HG02642 (cell line): ENCODE measurements at regions not wholly inside any gene's neighbourhood (a gene's known extent, or its start where the extent isn't known, plus 50 kb on each side); places are given as distances from the start of the nearest gene placed in this dataset.

Experiments
- ATAC-seq: cut with Tn5 transposase; IDR thresholded peaks from one replicate; pipeline ENCODE4 v1.9.1; 2021; ENCODE audit warnings: mild to moderate bottlenecking; ENCODE audit not compliant: unreplicated experiment, poor library complexity

DNA sequence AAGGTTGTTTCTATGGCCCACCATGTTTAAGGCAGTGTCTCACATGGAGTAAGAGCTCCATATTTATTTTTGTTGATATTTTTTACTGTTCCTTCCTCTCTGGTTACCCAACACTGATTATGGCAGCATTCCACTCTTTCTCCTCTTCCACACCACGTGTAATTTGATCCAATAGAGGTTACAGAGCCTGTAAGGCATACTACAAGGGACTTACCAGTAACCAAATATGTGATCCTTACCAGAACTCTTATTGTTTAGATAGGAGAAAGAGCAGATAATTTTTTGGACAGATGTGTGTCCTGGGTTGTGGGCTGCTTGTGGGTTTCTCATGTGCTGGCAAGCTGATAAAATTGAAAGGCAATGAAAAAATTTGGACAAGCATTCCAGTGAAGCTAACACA is 261.3 kb downstream of the TMEM167A start:
- ATAC-seq: no peak

DNA sequence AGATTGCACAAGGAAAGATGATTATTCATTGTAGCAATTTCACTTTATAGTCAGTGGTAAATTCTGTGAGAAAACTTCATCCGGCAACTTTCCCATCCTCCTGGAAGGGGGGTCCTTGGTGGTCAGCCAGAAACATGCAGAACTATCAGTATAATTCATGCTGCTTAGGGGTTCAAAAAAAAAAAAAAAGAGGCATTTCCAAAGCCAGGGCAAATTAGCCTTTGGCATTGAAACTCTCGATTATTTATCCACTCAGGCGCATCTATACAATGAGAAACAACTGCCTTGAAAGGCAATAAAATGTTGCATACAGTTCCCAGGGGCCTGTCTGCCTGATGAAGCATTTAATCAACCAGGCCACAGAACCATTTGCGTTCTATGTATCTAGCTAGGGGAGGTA is 263.3 kb downstream of the TMEM167A start:
- ATAC-seq: no peak

DNA sequence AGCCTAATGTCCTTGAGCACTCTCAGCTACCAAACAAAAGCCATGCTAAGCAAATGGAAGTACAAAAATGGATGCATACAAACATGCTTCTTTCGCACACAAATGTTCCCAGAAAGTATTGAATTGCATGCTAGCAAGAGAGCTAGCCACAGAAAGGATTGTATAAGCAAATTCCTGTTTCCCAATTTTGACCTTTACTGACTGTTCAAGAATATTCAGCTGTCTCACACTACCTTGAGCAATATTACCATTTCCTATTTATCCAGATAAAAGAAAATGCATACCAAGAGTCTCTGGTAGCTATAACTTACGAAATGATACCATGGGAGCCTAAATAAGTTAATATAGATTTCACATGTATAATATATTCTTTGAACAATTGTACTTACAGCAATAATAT is 264.6 kb downstream of the TMEM167A start:
- ATAC-seq: no peak

DNA sequence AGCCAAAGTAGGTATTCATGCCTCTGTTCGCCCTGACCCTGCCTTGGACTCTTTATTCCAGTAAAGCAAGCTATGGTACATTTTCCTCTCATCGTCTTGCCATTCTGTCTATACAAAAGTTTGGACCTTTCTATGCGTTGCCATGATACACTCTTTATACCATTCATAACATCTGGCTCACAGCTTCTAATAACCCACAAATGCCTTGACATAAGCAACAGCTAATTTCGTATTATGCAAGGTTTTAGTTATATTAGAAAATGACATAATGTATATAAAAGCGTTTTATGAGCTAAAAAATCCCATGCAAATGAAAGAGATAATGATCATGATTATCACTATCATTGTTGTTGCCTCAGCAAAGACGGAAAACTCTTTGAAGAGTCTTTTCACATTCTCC is 265.7 kb downstream of the TMEM167A start:
- no peak for ATAC-seq

DNA sequence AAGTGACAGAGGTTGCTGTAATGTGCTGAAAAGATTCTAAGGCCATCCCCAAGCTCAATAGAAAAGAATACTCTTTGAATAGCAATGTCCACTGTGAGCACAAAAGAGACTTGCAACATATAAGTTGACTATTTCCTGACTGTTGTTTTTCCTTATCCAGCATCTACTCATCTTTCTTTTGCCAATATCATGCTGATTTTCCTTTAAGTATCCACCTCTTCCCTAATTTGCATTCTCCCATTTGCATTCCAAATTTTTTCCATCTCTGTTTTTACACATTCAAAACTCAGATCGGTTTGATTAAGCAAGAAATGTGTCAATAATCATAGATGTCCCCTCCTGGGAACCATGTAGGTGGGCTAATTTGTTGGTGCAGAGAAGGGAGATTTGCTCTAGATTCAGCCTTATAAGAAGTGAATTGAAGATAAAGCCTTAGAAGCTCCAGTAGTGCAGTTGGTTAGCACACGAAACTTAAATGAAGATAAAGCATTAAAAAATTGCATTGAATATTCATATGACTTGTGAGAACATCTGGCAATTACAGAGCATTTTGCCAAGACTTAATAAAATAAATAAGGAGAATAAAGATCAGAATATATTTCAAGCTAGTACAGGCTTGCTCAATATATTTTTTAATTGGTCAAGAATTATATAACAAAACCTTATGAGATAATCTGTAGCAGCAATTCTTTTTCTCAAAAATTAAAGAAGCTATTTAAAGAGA is 267.6 kb downstream of the TMEM167A start:
- no peak for ATAC-seq

DNA sequence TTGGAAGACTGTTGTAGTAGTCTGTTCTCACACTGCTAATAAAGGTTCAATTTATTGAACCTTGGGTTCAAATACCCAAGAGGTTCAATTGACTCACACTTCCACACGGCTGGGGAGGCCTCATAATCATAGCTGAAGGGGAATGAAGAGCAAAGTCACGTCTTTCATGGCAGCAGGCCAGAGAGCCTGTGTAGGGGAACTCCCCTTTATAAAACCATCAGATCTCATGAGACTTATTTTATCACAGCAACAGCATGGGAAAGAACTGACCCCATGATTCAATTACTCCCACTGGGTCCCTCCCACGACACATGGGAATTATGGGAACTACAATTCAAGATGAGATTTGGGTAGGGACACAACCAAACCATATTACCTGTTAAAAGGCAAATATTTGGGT is 268.2 kb downstream of the TMEM167A start:
- no peak for ATAC-seq

DNA sequence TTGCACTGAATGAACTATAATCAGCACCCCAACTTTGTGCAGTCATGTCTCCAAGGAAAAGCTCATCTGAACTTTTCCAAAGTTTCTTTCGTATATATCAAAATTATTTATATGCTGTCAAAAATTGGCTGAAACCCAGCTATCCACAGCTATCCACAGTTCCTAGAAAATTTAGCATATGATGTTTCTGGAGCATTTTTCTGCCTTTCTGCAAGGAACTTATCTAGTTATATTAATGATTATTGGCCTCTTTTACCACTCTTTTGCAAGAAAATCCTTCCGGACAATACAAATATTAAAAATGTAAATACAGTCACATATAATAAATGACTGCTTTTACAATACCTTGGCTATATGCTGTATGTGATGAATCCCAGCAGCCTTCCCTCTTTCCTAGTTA is 270.2 kb downstream of the TMEM167A start:
- ATAC-seq: no peak

DNA sequence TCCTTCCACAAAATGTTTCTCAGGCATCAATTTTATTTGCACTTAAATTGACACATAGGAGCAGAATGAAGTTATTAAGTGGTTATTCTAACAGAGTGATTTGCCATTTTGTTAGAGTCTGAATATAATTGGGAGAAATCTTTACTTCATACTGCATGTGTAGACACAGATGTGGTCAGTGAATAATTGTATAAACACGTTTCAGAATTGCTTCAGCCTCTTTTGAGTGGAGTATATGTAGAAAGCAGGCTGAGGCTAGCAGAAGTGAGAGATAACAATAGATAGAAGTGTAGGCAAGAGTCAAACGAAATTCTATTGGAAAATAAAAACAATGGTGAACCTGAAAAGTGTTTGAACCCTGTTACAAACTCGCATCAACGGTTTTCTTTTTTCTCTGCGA is 270.7 kb downstream of the TMEM167A start:
- no peak for ATAC-seq

DNA sequence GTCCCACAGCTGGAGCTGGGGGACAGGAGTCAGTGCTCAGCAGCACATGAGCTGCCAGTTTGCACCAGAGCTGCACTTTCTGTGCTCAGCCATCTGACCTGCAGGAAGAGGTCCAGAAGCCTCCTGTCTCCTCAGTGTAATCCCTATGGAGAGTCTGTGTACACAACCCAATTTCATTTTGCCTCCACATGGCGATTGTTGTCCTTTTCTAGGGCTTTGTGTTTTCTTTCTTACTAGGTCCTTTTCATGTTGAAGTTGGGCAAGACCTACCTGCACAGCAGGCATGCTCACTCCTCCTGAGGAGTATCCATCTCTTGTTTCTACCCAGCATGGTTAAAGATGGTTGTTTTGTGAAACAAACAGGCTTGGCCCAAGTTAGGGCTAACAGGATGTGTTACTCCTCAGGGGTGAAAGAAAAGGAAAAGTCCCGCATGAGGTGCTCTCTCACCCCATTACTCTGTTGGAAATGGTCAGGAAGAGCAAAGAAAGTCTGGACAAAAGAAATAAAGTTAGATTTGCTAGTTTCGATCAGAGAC is 273.0 kb downstream of the TMEM167A start:
- ATAC-seq: no peak

DNA sequence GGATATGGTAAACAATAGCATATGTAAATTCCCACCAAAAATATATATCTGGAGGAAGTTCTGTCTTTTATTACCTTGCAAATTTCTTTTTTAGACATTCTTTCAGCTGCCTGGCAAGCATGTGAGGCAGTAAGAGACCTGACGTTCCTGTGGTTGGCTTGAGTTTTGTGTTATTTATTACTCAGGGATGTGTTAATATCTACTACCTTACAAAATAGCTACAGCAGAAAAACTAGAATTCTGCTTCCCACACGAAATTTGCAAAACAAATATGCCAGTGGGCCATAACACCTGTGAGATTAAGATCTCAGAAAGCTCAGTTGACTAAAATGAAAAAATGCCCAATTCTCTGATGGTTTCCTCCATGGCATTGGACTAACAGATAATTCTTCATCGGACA is 274.2 kb downstream of the TMEM167A start:
- ATAC-seq: peak; percentile 65

DNA sequence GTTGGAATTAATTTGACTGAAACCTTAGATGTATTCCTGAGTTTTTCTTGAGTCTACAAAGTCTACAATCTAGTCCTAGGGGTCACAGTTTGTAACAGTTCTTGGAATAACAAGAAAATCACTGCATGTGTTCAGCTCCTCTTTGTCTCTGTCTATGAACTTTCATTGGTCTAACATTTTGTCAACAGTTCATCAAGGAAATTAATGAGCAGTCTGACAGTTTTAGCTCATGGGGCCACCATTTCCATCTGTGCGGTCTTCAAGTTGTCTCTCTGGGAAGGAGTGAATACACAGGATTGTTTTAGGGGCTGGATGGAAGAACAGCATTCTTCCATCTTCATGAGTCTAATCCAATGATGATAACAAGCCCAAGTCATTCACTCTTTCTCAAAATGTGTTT is 276.4 kb downstream of the TMEM167A start:
- ATAC-seq: no peak

DNA sequence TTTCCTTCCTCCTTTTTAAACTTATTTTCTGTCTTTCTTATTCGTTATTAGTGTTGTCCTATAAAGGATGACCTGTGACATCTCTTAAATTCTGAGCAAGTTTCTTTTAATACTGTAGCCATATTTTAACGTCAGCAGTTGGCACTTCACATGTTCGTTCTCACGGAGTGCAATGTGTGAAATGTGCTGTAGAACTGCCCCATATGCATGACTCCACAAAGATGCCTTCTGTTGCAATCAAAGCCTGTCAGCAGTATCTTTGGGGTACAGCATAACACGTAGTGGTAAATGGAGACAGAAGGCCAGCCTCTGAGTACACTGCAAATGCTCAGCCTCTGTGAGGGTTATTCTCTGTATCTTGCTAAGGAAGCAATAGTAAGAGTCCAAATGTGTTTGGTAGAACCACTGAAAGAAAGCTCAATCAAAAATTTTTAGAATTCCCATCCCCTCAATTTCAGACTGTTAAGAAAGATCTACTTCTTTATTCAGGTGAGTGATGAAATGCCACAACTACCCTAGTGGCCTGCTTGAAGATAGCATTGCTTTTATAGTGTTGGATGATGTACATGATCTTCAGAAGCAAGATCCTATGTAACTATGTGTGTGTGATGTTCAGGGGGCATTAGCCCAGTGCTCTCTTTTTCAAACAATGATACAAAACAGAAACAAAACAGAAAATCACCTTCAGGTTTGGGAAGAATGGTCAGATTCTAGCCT is 277.7 kb downstream of the TMEM167A start:
- ATAC-seq: peak; percentile 43

DNA sequence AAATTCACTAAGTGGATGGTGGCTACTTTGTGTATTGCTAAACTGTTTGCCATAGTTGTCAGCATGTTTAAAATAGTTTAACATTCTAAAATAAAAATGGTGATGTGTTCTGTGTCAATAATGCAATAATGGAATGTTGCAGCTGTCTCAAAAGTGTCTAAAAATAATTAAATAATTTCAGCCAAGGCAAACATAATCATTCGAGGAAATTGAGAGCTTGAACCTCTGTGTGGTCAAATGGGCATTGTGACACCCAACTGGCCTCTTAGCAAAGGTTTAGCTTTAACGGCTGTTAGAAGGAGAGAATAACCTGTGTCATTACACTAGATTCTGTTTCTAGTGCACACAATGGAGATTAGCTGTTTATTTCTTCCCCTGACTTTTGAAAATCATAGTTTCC is 278.5 kb downstream of the TMEM167A start:
- ATAC-seq: no peak

DNA sequence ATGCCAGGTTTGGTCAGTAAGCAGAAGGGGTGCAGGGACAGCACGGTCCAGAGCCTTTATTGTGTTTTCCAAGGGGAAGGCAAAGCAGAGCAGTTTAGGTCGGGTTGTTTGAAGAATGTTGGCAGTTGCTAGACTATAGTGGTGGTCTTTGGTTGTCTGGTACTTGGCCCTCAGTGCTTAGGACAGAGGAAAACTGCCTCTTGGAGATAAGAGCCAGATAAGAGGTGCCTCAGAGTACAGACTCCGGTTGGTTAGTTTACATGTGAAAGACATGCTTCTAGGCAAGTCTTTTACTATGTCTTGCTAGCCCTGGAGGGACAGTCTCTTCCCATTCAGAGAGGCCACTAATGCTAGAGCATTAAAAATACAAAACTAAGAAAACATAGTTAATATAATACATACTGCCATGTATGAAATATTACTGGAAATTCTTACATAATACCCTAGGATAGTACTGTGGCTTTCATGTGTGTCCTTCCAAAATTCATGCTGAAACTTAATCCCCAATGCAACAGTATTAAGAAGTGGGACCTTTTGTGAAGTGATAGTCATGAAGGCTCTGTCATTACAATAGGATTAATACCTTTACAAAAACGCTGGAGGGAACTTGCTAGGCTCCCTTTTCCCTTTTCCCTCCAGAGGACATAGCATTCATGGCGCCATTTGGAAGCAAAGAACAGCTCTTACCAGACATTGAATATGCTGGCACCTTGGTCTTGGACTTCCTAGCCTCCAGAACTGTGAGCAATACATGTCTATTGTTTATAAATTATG is 280.4 kb downstream of the TMEM167A start:
- ATAC-seq: no peak

DNA sequence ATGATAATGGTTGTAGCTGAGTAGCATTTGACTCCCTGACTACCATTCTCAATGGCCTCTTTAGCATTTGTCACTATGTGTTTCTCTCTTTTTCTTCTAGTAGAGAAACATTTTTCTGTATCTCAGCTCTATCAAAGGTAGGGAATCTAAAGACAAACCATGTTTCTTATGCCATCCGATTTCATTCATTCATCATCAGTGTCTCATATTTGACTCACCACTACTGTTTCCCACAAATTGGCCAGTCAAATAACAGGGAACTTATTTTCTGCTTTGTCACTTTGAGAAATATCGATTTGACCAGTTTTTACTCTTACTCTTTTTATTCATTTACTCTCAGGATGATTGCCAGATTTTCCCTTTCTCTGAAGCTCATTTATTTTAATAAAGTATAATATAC is 282.3 kb downstream of the TMEM167A start:
- ATAC-seq: no peak

DNA sequence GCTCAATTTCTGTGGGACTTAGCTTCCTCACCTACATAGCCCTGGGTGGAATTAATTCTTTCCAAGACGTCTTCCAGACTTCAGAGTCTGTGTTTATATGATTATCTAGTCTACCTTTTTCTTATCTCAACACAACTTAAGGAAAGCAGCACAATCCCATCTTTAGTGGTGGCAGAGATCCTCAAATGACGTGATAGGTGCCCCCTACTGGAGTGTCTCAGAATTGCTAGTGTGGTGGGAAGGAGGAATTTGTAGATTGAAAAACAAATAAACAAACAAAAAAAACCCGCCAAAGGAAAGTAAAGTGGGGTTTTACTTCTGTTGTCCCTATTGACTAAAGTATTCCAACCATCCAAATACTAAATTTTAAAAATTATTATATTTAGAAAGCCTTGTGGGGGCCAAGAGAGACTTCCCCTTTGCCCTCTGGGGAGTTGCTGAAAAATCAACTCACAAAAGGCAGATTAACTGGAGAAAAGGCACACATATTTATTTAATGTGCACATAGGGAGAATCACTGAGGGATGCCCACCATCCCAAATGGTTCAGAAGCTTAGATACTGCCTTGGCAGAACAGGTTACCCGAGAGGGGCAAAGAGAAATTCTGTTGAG is 283.3 kb downstream of the TMEM167A start:
- ATAC-seq: no peak

DNA sequence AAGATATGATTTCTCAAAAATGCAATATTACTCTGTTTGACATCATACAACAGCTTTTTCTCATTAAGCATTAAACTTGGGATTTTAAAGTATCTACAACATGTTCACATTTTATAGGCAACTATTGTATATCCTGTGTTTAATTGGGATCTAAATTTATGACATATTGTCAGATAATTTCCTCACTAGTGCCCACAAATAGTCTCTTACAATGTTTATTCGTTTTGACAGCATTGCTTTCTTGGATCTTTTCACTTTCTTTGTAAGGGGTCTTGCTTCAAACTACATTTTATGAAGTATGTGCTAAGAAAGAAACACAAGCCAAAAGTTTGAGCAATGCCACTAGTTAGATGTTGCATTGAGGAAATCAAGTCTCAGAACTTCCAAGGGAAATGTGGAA is 285.1 kb downstream of the TMEM167A start:
- ATAC-seq: no peak

DNA sequence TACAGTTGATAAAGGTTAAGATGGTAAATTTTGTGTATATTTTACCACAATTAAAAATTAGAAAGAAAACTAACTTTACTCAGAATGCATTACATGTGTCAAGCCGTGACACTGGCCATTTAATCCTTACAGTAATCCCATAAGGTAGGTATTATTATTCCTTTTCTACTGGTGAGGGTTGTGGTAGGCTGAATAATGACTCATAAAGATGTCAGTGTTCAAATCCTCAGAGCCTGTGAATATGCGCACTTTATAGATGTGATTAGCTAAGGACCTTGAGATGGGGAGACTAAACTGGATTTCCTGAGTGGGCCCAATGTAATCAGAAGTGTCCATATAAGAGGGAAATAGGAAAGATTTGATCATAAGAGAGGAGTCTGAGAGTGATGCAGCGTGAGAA is 288.1 kb downstream of the TMEM167A start:
- ATAC-seq: no peak

DNA sequence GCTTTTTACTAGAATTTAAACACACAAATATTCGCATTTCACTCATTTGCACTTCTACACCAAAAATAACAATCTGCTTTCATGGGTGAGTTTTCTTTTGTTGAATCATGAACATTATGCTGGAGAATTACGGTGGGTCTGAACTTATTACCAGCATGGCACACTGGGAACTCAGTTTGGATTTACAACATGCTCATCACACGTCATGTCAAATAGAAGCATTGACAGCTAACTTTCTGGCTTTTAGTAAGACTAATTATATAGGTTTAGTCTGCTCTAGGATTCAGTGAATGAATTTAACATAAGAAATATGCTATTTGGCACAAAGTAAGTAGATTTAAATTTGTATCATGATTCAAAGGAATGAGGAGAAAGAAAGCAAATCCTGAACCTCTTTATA is 290.4 kb downstream of the TMEM167A start:
- ATAC-seq: no peak

DNA sequence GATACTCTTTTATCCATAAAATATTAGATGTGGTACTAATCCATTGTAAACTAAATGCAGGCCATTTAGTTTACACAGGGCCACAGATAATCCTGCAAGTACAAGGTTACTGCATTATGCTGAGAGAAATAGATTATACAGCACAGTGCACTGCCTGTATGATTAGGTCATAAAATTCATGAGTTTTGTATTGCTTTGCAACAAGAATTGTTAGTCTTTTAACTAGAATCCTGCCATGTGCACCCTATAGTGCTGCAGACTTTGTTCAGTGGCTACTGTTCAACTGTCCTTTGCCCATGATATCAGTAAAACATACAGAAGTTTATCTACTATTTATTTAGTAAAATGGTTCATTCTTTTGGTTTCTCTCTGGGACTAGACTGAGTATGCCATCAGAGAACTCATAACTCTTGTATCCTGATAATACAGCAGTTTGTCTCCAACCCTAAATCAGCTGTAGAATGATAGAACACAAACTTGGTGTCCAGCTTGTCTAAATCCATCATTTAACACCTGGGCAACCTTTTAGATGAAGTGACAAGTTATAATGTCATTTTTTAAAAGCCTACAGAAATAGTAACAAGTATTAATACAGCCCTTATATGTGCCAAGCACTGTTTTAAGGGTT is 291.2 kb downstream of the TMEM167A start:
- ATAC-seq: no peak
